IMR-90 (cell line): ENCODE measurements at regions not wholly inside any gene's neighbourhood (a gene's known extent, or its start where the extent isn't known, plus 50 kb on each side); places are given as distances from the start of the nearest gene placed in this dataset.
A peak's percentile ranks its signal among the peaks of the same experiment; 100 is the strongest.

Experiments
- ATAC-seq: fragments of 200-7000 bp; cut with Tn5 transposase; 2 replicates; pipeline ENCODE4 v1.9.1; 2020; ENCODE audit warnings: low read depth, mild to moderate bottlenecking, moderate library complexity
- BruUV-seq: library from RNA; stranded (reverse); fragments of 400-500 nt; replicated peaks from 2 replicates; lab custom pipeline; 2021; lab: Mats Ljungman, UMichigan
- CTCF ChIA-PET: fragments of 300-600 bp; formaldehyde crosslinking; extraction: SDS; loops from one replicate; lab custom pipeline; 2021; ENCODE audit warnings: antibody characterized with exemption; lab: Yijun Ruan, JAX
- POLR2A ChIA-PET: fragments of 300-600 bp; sonication (Branson Sonifier 250); formaldehyde crosslinking; loops from one replicate; lab custom pipeline; 2022; ENCODE audit warnings: antibody characterized with exemption; ENCODE audit not compliant: unreplicated experiment; lab: Charles Lee
- DNase-seq: peaks from one replicate; pipeline ENCODE4 v3.0.0; 2013
- H2AFZ ChIP-seq: replicated peaks from 2 replicates; pipeline ENCODE3; 2013; ENCODE audit warnings: low read length, mild to moderate bottlenecking; ENCODE audit not compliant: poor library complexity
- H2AK5ac ChIP-seq: 2 replicates; pipeline ENCODE4 v1.6.1; 2013; ENCODE audit warnings: low read depth, low read length, inconsistent platforms
- H2AK9ac ChIP-seq: replicated peaks from 2 replicates; pipeline ENCODE3; 2013; ENCODE audit warnings: mild to moderate bottlenecking, low read depth, low read length, moderate library complexity; ENCODE audit not compliant: poor library complexity
- H2BK120ac ChIP-seq: 2 replicates; pipeline ENCODE4 v1.6.1; 2013; ENCODE audit warnings: low read depth, low read length, inconsistent platforms
- H2BK15ac ChIP-seq: 3 replicates; pipeline ENCODE4 v1.6.1; 2013; ENCODE audit warnings: low read depth, low read length, inconsistent platforms
- H2BK20ac ChIP-seq: 2 replicates; pipeline ENCODE4 v1.6.1; 2013; ENCODE audit warnings: low read depth, mild to moderate bottlenecking, inconsistent platforms, low read length, moderate library complexity
- H2BK5ac ChIP-seq: 2 replicates; pipeline ENCODE4 v1.6.1; 2013; ENCODE audit warnings: mild to moderate bottlenecking, low read depth, low read length, inconsistent platforms; ENCODE audit not compliant: poor library complexity, severe bottlenecking
- H3K14ac ChIP-seq: replicated peaks from 2 replicates; pipeline ENCODE4 v1.6.1; 2013; ENCODE audit warnings: low read depth, low read length, inconsistent platforms
- H3K18ac ChIP-seq: 2 replicates; pipeline ENCODE4 v1.6.1; 2013; ENCODE audit warnings: low read depth, low read length, control low read depth
- H3K23ac ChIP-seq: 2 replicates; pipeline ENCODE4 v1.6.1; 2013; ENCODE audit warnings: low read depth, low read length, inconsistent platforms
- H3K27ac ChIP-seq: 2 replicates; pipeline ENCODE4 v1.5.1; 2013; ENCODE audit warnings: mild to moderate bottlenecking, control low read depth, low read length; ENCODE audit not compliant: insufficient read depth
- H3K27me3 ChIP-seq: 2 replicates; pipeline ENCODE4 v1.6.1; 2013; ENCODE audit warnings: low read length; ENCODE audit not compliant: control insufficient read depth, insufficient read depth
- H3K36me3 ChIP-seq: 2 replicates; pipeline ENCODE4 v1.6.1; 2013; ENCODE audit warnings: low read length, mixed read lengths; ENCODE audit not compliant: control insufficient read depth, insufficient read depth
- H3K4ac ChIP-seq: 2 replicates; pipeline ENCODE4 v1.6.1; 2013; ENCODE audit warnings: low read depth, low read length, inconsistent platforms
- H3K4me1 ChIP-seq: 2 replicates; pipeline ENCODE4 v1.6.1; 2013; ENCODE audit warnings: low read length, mixed read lengths; ENCODE audit not compliant: control insufficient read depth, insufficient read depth
- H3K4me2 ChIP-seq: 2 replicates; pipeline ENCODE4 v1.6.1; 2013; ENCODE audit warnings: low read depth, mild to moderate bottlenecking, control low read depth, low read length, moderate library complexity
- H3K4me3 ChIP-seq: 2 replicates; pipeline ENCODE4 v1.5.1; 2013; ENCODE audit warnings: low read depth, mild to moderate bottlenecking, control low read depth, low read length, moderate library complexity; ENCODE audit not compliant: insufficient read depth
- H3K56ac ChIP-seq: 2 replicates; pipeline ENCODE4 v1.6.1; 2013; ENCODE audit warnings: low read length, inconsistent platforms; ENCODE audit not compliant: insufficient read depth; ENCODE audit errors: extremely low read depth
- H3K79me1 ChIP-seq, 2 experiments: 2 replicates each; pipeline ENCODE4 v1.6.1; 2013; ENCODE audit warnings: low read length in 2 of 2, inconsistent platforms in 1 of 2, low read depth in 1 of 2
- H3K9ac ChIP-seq: 2 replicates; pipeline ENCODE4 v1.6.1; 2013; ENCODE audit warnings: low read depth, low read length, control low read depth
- H3K9me1 ChIP-seq: 2 replicates; pipeline ENCODE4 v1.6.1; 2013; ENCODE audit warnings: low read length, inconsistent platforms; ENCODE audit not compliant: insufficient read depth
- H3K9me3 ChIP-seq: 2 replicates; pipeline ENCODE4 v1.6.1; 2013; ENCODE audit warnings: low read length; ENCODE audit not compliant: control insufficient read depth, insufficient read depth
- H4K20me1 ChIP-seq: 2 replicates; pipeline ENCODE4 v1.6.1; 2013; ENCODE audit warnings: low read length, inconsistent platforms; ENCODE audit not compliant: insufficient read depth
- H4K5ac ChIP-seq: 2 replicates; pipeline ENCODE4 v1.6.1; 2013; ENCODE audit warnings: mild to moderate bottlenecking, low read depth, low read length, control low read depth
- H4K8ac ChIP-seq, 2 experiments: 2 replicates each; pipeline ENCODE4 v1.6.1; 2013; ENCODE audit warnings: low read depth in 2 of 2, low read length in 2 of 2, control low read depth in 1 of 2, inconsistent platforms in 1 of 2
- H4K91ac ChIP-seq: 2 replicates; pipeline ENCODE4 v1.6.1; 2013; ENCODE audit warnings: low read depth, low read length, inconsistent platforms; ENCODE audit not compliant: insufficient read depth
- MAFK ChIP-seq: IDR thresholded peaks from 2 replicates; pipeline ENCODE4 v1.6.1; 2012; ENCODE audit warnings: low read depth, low read length, improper control_type of control experiment
- SMC3 ChIP-seq: fragments of 150-350 bp; IDR thresholded peaks from 2 replicates; pipeline ENCODE4 v1.6.1; 2016; ENCODE audit warnings: low read depth, mild to moderate bottlenecking, antibody characterized with exemption, low read length, moderate library complexity
- WGBS, 2 experiments: methylation state at CpG; one replicate each; pipeline versions ENCODE4 v1.1.5 to v1.1.7; 2013; ENCODE audit warnings: missing lambda C conversion rate in 2 of 2; ENCODE audit not compliant: insufficient read length in 1 of 2; ENCODE audit errors: extremely low coverage in 2 of 2; 5-methylcytosine and 5-hydroxymethylcytosine counted together
- dilution Hi-C: fragments of 300-500 bp; cut with HindIII; formaldehyde crosslinking; loops from one replicate; pipeline ENCODE4 v1.14.3; 2018; ENCODE audit warnings: low sequenced_read_pairs; ENCODE audit not compliant: unreplicated experiment
- in situ Hi-C: fragments of 300-500 bp; cut with MboI; formaldehyde crosslinking; loops from 3 replicates; pipeline ENCODE4 v1.14.3; 2019; ENCODE audit warnings: low sequenced_read_pairs, inconsistent platforms, mixed read lengths
- intact Hi-C: fragments of 100-400 bp; cut with micrococcal nuclease; formaldehyde crosslinking; loops from 2 replicates; pipeline ENCODE4 v1.10.0; 2022

DNA sequence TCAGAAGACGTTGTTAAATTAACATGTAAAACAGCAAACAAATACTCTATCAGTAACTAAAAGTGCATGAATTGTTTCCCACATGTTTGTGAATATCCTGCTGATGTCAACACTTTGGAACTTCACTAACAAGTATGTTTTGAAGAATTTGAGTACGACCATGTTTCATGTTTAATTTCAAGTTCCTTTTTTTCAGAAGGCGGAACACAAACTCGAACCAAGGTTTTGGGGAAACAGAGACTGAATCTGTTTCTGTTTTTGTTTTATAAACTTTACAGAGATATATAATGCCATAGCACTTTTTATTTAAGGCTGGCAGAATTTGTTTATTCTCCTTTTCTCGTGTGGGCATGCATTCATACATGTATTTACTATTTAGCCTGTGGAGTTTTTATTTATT lies 509.3 kb upstream of the CITED2 start:
- Histone ChIP-seq H3K4me3 (no peak overlapping the region), H3K9me3 (no peaks in the 10 kb centered on the region), H3K9me1 (peaks cover 4% of the 10 kb centered on the region), H3K14ac (peak overlapping the region; percentile 34; the same call in 1 of the 2 replicates), H3K36me3 (no peaks in the 10 kb centered on the region), H2AFZ (no peak overlapping the region), H2BK20ac (peak overlapping the region; percentile 72; the same call in 1 of the 2 replicates), H4K5ac (peak overlapping the region; percentile 23; the same call in 1 of the 2 replicates), H3K4me1 (peaks cover 16% of the 10 kb centered on the region), H2BK120ac (no peak overlapping the region), H2BK5ac (no peak overlapping the region), H3K27me3 (no peaks in the 10 kb centered on the region), H4K20me1 (no peaks in the 10 kb centered on the region), H3K9ac (no peak overlapping the region), H2AK5ac (no peak overlapping the region), H3K23ac (no peak overlapping the region; the same call in 1 of the 2 replicates), H3K18ac (peak overlapping the region; percentile 25; the same call in 1 of the 2 replicates), H3K56ac (no peak overlapping the region), H3K4me2 (no peak overlapping the region), H2AK9ac (no peak overlapping the region), H3K79me1 (no peaks in the 10 kb centered on the region), H3K27ac (no peak overlapping the region), H3K4ac (peak overlapping the region; percentile 18; the same call in 1 of the 2 replicates), H4K91ac (no peak overlapping the region), H2BK15ac (no peak overlapping the region), H4K8ac (peak overlapping the region in 1 of 2 experiments; percentile 71; a peak in 1 of 4 replicates)
- WGBS, 2 experiments, result no CpG with 5 or more reads among the region's 5 CpGs
- in situ Hi-C loops, result no loop called here
- dilution Hi-C loops, result no loop called here
- DNase-seq (peak; percentile 27), ATAC-seq (no peak)
- ChIA-PET CTCF (no interaction called here), POLR2A (interaction anchor here (1.3 kb wide), 1 partner anchor 510 kb away, joined by 3 read pairs; the partner anchor contains the start of gene CITED2)
- intact Hi-C loops, result loop anchor here (2.0 to 10.0 kb wide), 3 partner anchors 91 to 515 kb away; no protein-coding TSS in a partner anchor
- BruUV-seq, result no TSS peak
- peak; percentile 42; the same call in 1 of the 2 replicates for TF ChIP-seq MAFK
- no peak for TF ChIP-seq SMC3
